GM23338 (cell line): ENCODE measurements at regions not wholly inside any gene's neighbourhood (a gene's known extent, or its start where the extent isn't known, plus 50 kb on each side); places are given as distances from the start of the nearest gene placed in this dataset.

Experiments
- ATAC-seq: fragments of 200-7000 bp; cut with Tn5 transposase; 3 replicates; pipeline ENCODE4 v1.9.1; 2020
- DNase-seq: peaks from one replicate; pipeline ENCODE4 v3.0.0-alpha.2; 2015; ENCODE audit warnings: low spot score
- H2AFZ ChIP-seq: fragments of 200-600 bp; sonication (generic); 2 replicates; pipeline ENCODE4 v1.8.0; 2016; ENCODE audit warnings: antibody characterized with exemption, mild to moderate bottlenecking, moderate library complexity
- H3F3A ChIP-seq: fragments of 200-600 bp; sonication (generic); replicated peaks from 2 replicates; pipeline ENCODE4 v1.8.0; 2017; ENCODE audit warnings: antibody characterized with exemption, mixed run types, low read depth
- H3K27ac ChIP-seq: fragments of 200-600 bp; sonication (generic); 2 replicates; pipeline ENCODE4 v1.6.1; 2016; ENCODE audit warnings: low read depth
- H3K27me3 ChIP-seq: fragments of 200-600 bp; sonication (generic); 2 replicates; pipeline ENCODE4 v1.8.0; 2016; ENCODE audit warnings: mild to moderate bottlenecking, mixed run types, moderate library complexity; ENCODE audit not compliant: insufficient read depth
- H3K36me3 ChIP-seq: fragments of 200-600 bp; sonication (generic); 2 replicates; pipeline ENCODE4 v1.8.0; 2016; ENCODE audit warnings: mild to moderate bottlenecking; ENCODE audit not compliant: insufficient read depth
- H3K4me1 ChIP-seq: fragments of 200-600 bp; sonication (generic); 2 replicates; pipeline ENCODE4 v1.8.0; 2016; ENCODE audit warnings: mild to moderate bottlenecking, moderate library complexity; ENCODE audit not compliant: insufficient read depth
- H3K4me2 ChIP-seq: fragments of 200-600 bp; sonication (generic); 2 replicates; pipeline ENCODE4 v1.7.1; 2017; ENCODE audit warnings: mixed run types
- H3K4me3 ChIP-seq: fragments of 200-600 bp; sonication (generic); 2 replicates; pipeline ENCODE4 v1.6.1; 2016; ENCODE audit warnings: mixed run types
- H3K79me2 ChIP-seq: fragments of 200-600 bp; sonication (generic); replicated peaks from 2 replicates; pipeline ENCODE4 v1.8.0; 2017; ENCODE audit warnings: mild to moderate bottlenecking; ENCODE audit not compliant: insufficient read depth
- H3K9me2 ChIP-seq: fragments of 200-600 bp; sonication (generic); 2 replicates; pipeline ENCODE4 v1.8.0; 2017; ENCODE audit not compliant: insufficient read depth
- H4K20me1 ChIP-seq: fragments of 200-600 bp; sonication (generic); replicated peaks from 2 replicates; pipeline ENCODE4 v1.8.0; 2017; ENCODE audit warnings: mild to moderate bottlenecking; ENCODE audit not compliant: insufficient read depth
- H3K27ac Mint-ChIP-seq: 2 replicates; pipeline ENCODE4 v1.8.0; 2020; ENCODE audit warnings: inconsistent platforms, mild to moderate bottlenecking, moderate library complexity, mixed read lengths
- H3K27me3 Mint-ChIP-seq: 3 replicates; pipeline ENCODE4 v1.8.0; 2022; ENCODE audit warnings: low read depth, mild to moderate bottlenecking, moderate library complexity, mixed read lengths, inconsistent platforms; ENCODE audit not compliant: insufficient read depth, poor library complexity
- H3K36me3 Mint-ChIP-seq: 3 replicates; pipeline ENCODE4 v1.8.0; 2021; ENCODE audit warnings: low read depth, mild to moderate bottlenecking, inconsistent platforms, moderate library complexity, mixed read lengths
- H3K4me1 Mint-ChIP-seq: 3 replicates; pipeline ENCODE4 v1.8.0; 2020; ENCODE audit warnings: mild to moderate bottlenecking, inconsistent platforms, mixed read lengths
- H3K4me3 Mint-ChIP-seq: 3 replicates; pipeline ENCODE4 v1.8.0; 2021; ENCODE audit warnings: moderate library complexity, mild to moderate bottlenecking, inconsistent platforms, mixed read lengths
- H3K9me3 Mint-ChIP-seq: 3 replicates; pipeline ENCODE4 v1.8.0; 2020; ENCODE audit warnings: moderate library complexity, mild to moderate bottlenecking, inconsistent platforms, mixed read lengths
- CREB1 ChIP-seq: fragments of 250-450 bp; sonication (Bioruptor Pico); IDR thresholded peaks from 2 replicates; pipeline ENCODE4 v1.5.0; 2020; ENCODE audit warnings: low read depth, mild to moderate bottlenecking, moderate library complexity
- ETS1 ChIP-seq: IDR thresholded peaks from 2 replicates; pipeline ENCODE4 v1.6.1; 2016; ENCODE audit warnings: antibody characterized with exemption
- JUNB ChIP-seq: IDR thresholded peaks from one replicate; pipeline ENCODE4 v1.6.1; 2016; ENCODE audit warnings: antibody characterized with exemption; ENCODE audit not compliant: unreplicated experiment
- REST ChIP-seq: IDR thresholded peaks from one replicate; pipeline ENCODE4 v1.6.1; 2018; ENCODE audit warnings: antibody characterized with exemption; ENCODE audit not compliant: unreplicated experiment
- ZNF114 ChIP-seq: fragments of 250-450 bp; sonication (Bioruptor Pico); IDR thresholded peaks from 2 replicates; pipeline ENCODE4 v1.5.0; 2020; ENCODE audit warnings: mild to moderate bottlenecking, moderate library complexity
- ZNF331 ChIP-seq: fragments of 250-450 bp; sonication (Bioruptor Pico); IDR thresholded peaks from 2 replicates; pipeline ENCODE4 v1.5.0; 2020; ENCODE audit warnings: low read depth, mild to moderate bottlenecking, moderate library complexity
- ZNF462 ChIP-seq: fragments of 250-450 bp; sonication (Bioruptor Pico); IDR thresholded peaks from 2 replicates; pipeline ENCODE4 v1.5.0; 2020; ENCODE audit warnings: mild to moderate bottlenecking, moderate library complexity

GRCh38 chr6:1256435-1257008, 55.4 kb upstream of the FOXQ1 start:
- Histone ChIP-seq H3K79me2 (no peaks in the 10 kb centered on the region), H3K27me3 (no peaks in the 10 kb centered on the region), H3F3A (no peaks in the 10 kb centered on the region), H3K4me3 (no peak overlapping the region), H3K9me2 (no peaks in the 10 kb centered on the region), H3K36me3 (no peaks in the 10 kb centered on the region), H3K27ac (no peak overlapping the region), H3K4me2 (no peak overlapping the region), H3K4me1 (no peaks in the 10 kb centered on the region), H4K20me1 (no peaks in the 10 kb centered on the region), H2AFZ (no peak overlapping the region)
- no peak for ATAC-seq
- Mint-ChIP-seq H3K4me3 (no peak overlapping the region), H3K4me1 (no peaks in the 10 kb centered on the region), H3K9me3 (no peaks in the 10 kb centered on the region), H3K36me3 (no peaks in the 10 kb centered on the region), H3K27me3 (peaks cover 5% of the 10 kb centered on the region), H3K27ac (no peak overlapping the region)
- no peak for DNase-seq
- TF ChIP-seq ZNF331 (CRISPR knock-in tag) (peak; percentile 33; the same call in 1 of the 2 replicates), ZNF462 (CRISPR knock-in tag) (no peak), CREB1 (CRISPR knock-in tag) (no peak)

- H3K4me1 Mint-ChIP-seq: no peaks in the 10 kb centered on the region
- peaks cover 4% of the 10 kb centered on the region for H3K27me3 Mint-ChIP-seq
- ATAC-seq (no peak), DNase-seq (no peak)
- no peaks in the 10 kb centered on the region for H3K36me3 Mint-ChIP-seq
- no peak overlapping the region for H3K4me3 Mint-ChIP-seq
- Histone ChIP-seq H3K9me2 (no peaks in the 10 kb centered on the region), H4K20me1 (no peaks in the 10 kb centered on the region), H3K79me2 (no peaks in the 10 kb centered on the region), H3K27me3 (no peaks in the 10 kb centered on the region), H3K36me3 (no peaks in the 10 kb centered on the region), H2AFZ (no peak overlapping the region), H3K4me3 (no peak overlapping the region), H3K4me1 (no peaks in the 10 kb centered on the region), H3F3A (no peaks in the 10 kb centered on the region), H3K4me2 (no peak overlapping the region), H3K27ac (no peak overlapping the region)
- H3K27ac Mint-ChIP-seq: no peak overlapping the region
- H3K9me3 Mint-ChIP-seq: no peaks in the 10 kb centered on the region
- no peak for TF ChIP-seq JUNB
- no peak for TF ChIP-seq ZNF331 (CRISPR knock-in tag)
- no peak for TF ChIP-seq REST
- TF ChIP-seq ETS1: no peak
- TF ChIP-seq ZNF114 (CRISPR knock-in tag): no peak
These were observed 56.1 kb upstream of the FOXQ1 start for GRCh38 chr6:1255636-1256365.
